DOHH2 (cell line): ENCODE measurements at regions not wholly inside any gene's neighbourhood (a gene's known extent, or its start where the extent isn't known, plus 50 kb on each side); places are given as distances from the start of the nearest gene placed in this dataset.

Source experiments
- H3F3A ChIP-seq: fragments of 200-600 bp; sonication (generic), shearing (Covaris generic); 2 replicates; pipeline ENCODE4 v1.6.0; 2016; ENCODE audit warnings: antibody characterized with exemption, mild to moderate bottlenecking; ENCODE audit not compliant: control insufficient read depth, insufficient read depth
- H3K27ac ChIP-seq: fragments of 200-600 bp; sonication (generic); 2 replicates; pipeline ENCODE4 v1.5.1; 2014; ENCODE audit warnings: low read depth, mild to moderate bottlenecking, low read length, moderate library complexity
- H3K27me3 ChIP-seq: fragments of 200-600 bp; sonication (generic); 2 replicates; pipeline ENCODE4 v1.6.1; 2014; ENCODE audit warnings: mild to moderate bottlenecking, low read length, mixed read lengths; ENCODE audit not compliant: control insufficient read depth
- H3K36me3 ChIP-seq: fragments of 200-600 bp; sonication (generic); 2 replicates; pipeline ENCODE4 v1.6.1; 2014; ENCODE audit warnings: mild to moderate bottlenecking, low read length, moderate library complexity, mixed read lengths; ENCODE audit not compliant: control insufficient read depth
- H3K4me1 ChIP-seq: fragments of 200-600 bp; sonication (generic); 2 replicates; pipeline ENCODE4 v1.6.1; 2014; ENCODE audit warnings: mild to moderate bottlenecking, low read length, mixed read lengths; ENCODE audit not compliant: control insufficient read depth
- H3K4me2 ChIP-seq: fragments of 200-600 bp; sonication (generic); 2 replicates; pipeline ENCODE4 v1.6.0; 2014; ENCODE audit warnings: mild to moderate bottlenecking, low read length, moderate library complexity
- H3K4me3 ChIP-seq: fragments of 200-600 bp; sonication (generic); 2 replicates; pipeline ENCODE4 v1.5.1; 2014; ENCODE audit warnings: mild to moderate bottlenecking, low read length, mixed read lengths
- H3K79me2 ChIP-seq: fragments of 200-600 bp; sonication (generic); 2 replicates; pipeline ENCODE4 v1.6.1; 2014; ENCODE audit warnings: mild to moderate bottlenecking, low read length, mixed read lengths; ENCODE audit not compliant: control insufficient read depth
- H3K9me2 ChIP-seq: fragments of 200-600 bp; sonication (generic); replicated peaks from 2 replicates; pipeline ENCODE4 v1.6.1; 2014; ENCODE audit warnings: mild to moderate bottlenecking, low read length, mixed read lengths; ENCODE audit not compliant: control insufficient read depth
- H3K9me3 ChIP-seq: fragments of 200-600 bp; sonication (generic); 2 replicates; pipeline ENCODE4 v1.6.1; 2014; ENCODE audit warnings: antibody characterized with exemption, low read length, mixed read lengths; ENCODE audit not compliant: control insufficient read depth, insufficient read depth
- H4K20me1 ChIP-seq: fragments of 200-600 bp; sonication (generic); 2 replicates; pipeline ENCODE4 v1.6.0; 2014; ENCODE audit warnings: low read depth, mild to moderate bottlenecking, antibody characterized with exemption, low read length, moderate library complexity; ENCODE audit not compliant: control insufficient read depth, insufficient read depth
- EZH2phosphoT487 ChIP-seq: fragments of 200-600 bp; sonication (generic); IDR thresholded peaks from 2 replicates; pipeline ENCODE4 v1.6.1; 2017; ENCODE audit warnings: borderline replicate concordance, mild to moderate bottlenecking, antibody characterized with exemption, low read length, moderate library complexity, mixed read lengths
- TF ChIP-seq, protein P1 (sequence below): fragments of 200-600 bp; sonication (generic); IDR thresholded peaks from one replicate; pipeline ENCODE4 v1.5.1; 2014; ENCODE audit warnings: antibody characterized with exemption, mild to moderate bottlenecking, low read depth, low read length; ENCODE audit not compliant: poor library complexity, severe bottlenecking

DNA sequence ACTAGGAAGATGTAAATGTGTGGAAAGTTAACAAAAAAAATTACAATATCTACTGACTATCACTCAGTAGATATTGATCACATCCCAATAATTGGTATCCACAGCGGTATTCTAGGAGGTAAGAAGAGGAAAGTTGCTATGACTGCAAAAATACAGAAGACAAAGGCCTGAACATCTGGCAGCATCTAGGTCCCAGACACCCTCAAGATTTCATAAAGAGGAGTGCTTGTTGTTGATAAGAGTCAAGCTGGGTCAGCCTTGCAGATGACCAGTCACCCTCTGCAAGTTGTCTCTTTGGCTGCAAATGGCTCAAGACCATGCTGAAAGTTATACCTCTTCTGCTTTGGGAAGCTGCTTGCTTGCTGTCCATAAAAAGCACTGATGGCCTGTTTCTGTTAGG is 179.8 kb upstream of the FOXN2 start:
- no peak overlapping the region for H3K4me2 ChIP-seq
- H3K36me3 ChIP-seq, result no peaks in the 10 kb centered on the region
- H3K4me1 ChIP-seq, result no peaks in the 10 kb centered on the region
- no peaks in the 10 kb centered on the region for H3F3A ChIP-seq
- H3K27me3 ChIP-seq, result peaks cover 5% of the 10 kb centered on the region; the same call in 1 of the 2 replicates
- no peaks in the 10 kb centered on the region for H3K9me2 ChIP-seq
- no peaks in the 10 kb centered on the region for H3K79me2 ChIP-seq
- no peaks in the 10 kb centered on the region for H4K20me1 ChIP-seq
- no peak overlapping the region for H3K4me3 ChIP-seq
- TF ChIP-seq, protein P1, sequence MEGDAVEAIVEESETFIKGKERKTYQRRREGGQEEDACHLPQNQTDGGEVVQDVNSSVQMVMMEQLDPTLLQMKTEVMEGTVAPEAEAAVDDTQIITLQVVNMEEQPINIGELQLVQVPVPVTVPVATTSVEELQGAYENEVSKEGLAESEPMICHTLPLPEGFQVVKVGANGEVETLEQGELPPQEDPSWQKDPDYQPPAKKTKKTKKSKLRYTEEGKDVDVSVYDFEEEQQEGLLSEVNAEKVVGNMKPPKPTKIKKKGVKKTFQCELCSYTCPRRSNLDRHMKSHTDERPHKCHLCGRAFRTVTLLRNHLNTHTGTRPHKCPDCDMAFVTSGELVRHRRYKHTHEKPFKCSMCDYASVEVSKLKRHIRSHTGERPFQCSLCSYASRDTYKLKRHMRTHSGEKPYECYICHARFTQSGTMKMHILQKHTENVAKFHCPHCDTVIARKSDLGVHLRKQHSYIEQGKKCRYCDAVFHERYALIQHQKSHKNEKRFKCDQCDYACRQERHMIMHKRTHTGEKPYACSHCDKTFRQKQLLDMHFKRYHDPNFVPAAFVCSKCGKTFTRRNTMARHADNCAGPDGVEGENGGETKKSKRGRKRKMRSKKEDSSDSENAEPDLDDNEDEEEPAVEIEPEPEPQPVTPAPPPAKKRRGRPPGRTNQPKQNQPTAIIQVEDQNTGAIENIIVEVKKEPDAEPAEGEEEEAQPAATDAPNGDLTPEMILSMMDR, result no peak
- no peak for TF ChIP-seq EZH2phosphoT487
- no peak overlapping the region for H3K27ac ChIP-seq
- no peaks in the 10 kb centered on the region for H3K9me3 ChIP-seq

- H3K79me2 ChIP-seq, result no peaks in the 10 kb centered on the region
- TF ChIP-seq EZH2phosphoT487, result no peak
- TF ChIP-seq, protein P1, result no peak
- H4K20me1 ChIP-seq, result no peaks in the 10 kb centered on the region
- no peaks in the 10 kb centered on the region for H3K9me3 ChIP-seq
- H3K9me2 ChIP-seq, result no peaks in the 10 kb centered on the region
- H3K4me3 ChIP-seq, result no peak overlapping the region
- H3K27ac ChIP-seq, result no peak overlapping the region
- H3K27me3 ChIP-seq, result peaks cover 5% of the 10 kb centered on the region; the same call in 1 of the 2 replicates
- H3K4me1 ChIP-seq, result no peaks in the 10 kb centered on the region
- H3K36me3 ChIP-seq, result no peaks in the 10 kb centered on the region
- H3F3A ChIP-seq, result no peaks in the 10 kb centered on the region
- no peak overlapping the region for H3K4me2 ChIP-seq
These were observed 178.7 kb upstream of the FOXN2 start for GRCh38 chr2:48135797-48136196.

- no peaks in the 10 kb centered on the region for H3K4me1 ChIP-seq
These were observed 176.7 kb upstream of the FOXN2 start for GRCh38 chr2:48137829-48138228.

More at GRCh38 chr2:48137829-48138228, 176.7 kb upstream of the FOXN2 start:
- H3K27me3 ChIP-seq, result peaks cover 5% of the 10 kb centered on the region; the same call in 1 of the 2 replicates
- no peaks in the 10 kb centered on the region for H3K9me2 ChIP-seq
- H3K27ac ChIP-seq, result no peak overlapping the region
- no peaks in the 10 kb centered on the region for H4K20me1 ChIP-seq
- no peak overlapping the region for H3K4me3 ChIP-seq
- H3K4me2 ChIP-seq, result no peak overlapping the region
- no peaks in the 10 kb centered on the region for H3K9me3 ChIP-seq
- TF ChIP-seq, protein P1, result no peak
- no peak for TF ChIP-seq EZH2phosphoT487
- no peaks in the 10 kb centered on the region for H3K36me3 ChIP-seq
- H3K79me2 ChIP-seq, result no peaks in the 10 kb centered on the region
- H3F3A ChIP-seq, result no peaks in the 10 kb centered on the region
